ENCODE measurements at regions not wholly inside any gene's neighbourhood (a gene's known extent, or its start where the extent isn't known, plus 50 kb on each side); places are given as distances from the start of the nearest gene placed in this dataset.

DNA sequence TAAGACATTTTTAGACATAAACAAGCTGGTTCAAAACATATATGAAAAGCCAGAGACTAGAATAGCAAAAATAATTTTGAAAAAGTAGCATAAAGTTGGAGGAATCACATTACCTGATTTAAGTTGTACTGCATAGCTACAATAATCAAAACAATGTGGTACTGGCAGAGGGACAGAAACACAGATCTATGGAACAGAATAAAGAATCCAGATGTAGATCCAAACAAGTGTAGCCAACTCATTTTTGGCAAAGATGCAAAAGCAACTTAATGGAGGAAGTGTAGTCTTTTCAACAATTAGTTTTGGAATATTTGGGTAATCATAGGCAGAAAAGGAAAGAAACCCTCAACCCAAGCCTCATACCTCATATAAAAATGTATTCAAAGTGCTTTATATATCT, 278.7 kb upstream of the ZNF521 start:
- TF ChIP-seq, protein P1, sequence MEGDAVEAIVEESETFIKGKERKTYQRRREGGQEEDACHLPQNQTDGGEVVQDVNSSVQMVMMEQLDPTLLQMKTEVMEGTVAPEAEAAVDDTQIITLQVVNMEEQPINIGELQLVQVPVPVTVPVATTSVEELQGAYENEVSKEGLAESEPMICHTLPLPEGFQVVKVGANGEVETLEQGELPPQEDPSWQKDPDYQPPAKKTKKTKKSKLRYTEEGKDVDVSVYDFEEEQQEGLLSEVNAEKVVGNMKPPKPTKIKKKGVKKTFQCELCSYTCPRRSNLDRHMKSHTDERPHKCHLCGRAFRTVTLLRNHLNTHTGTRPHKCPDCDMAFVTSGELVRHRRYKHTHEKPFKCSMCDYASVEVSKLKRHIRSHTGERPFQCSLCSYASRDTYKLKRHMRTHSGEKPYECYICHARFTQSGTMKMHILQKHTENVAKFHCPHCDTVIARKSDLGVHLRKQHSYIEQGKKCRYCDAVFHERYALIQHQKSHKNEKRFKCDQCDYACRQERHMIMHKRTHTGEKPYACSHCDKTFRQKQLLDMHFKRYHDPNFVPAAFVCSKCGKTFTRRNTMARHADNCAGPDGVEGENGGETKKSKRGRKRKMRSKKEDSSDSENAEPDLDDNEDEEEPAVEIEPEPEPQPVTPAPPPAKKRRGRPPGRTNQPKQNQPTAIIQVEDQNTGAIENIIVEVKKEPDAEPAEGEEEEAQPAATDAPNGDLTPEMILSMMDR (IDR thresholded peaks at IDR 0.05; ENCODE audit: poor library complexity) = no peak
- TF ChIP-seq EZH2 (IDR thresholded peaks at IDR 0.05; ENCODE audit: borderline replicate concordance) (no peak), EZH2phosphoT487 (IDR thresholded peaks at IDR 0.05; ENCODE audit: low read depth, severe bottlenecking, unreplicated experiment) (no peak)
